ENCODE measurements at regions not wholly inside any gene's neighbourhood (a gene's known extent, or its start where the extent isn't known, plus 50 kb on each side); places are given as distances from the start of the nearest gene placed in this dataset.

GRCh38 chr5:61854531-61854930 lies 451.5 kb upstream of the KIF2A start:
- no peak for DNase-seq (ENCODE audit: low read depth)
- TF ChIP-seq CTCF (IDR thresholded peaks at IDR 0.05; ENCODE audit: insufficient read depth, low read depth, low read length, missing control alignments), result no peak
- no peak overlapping the region for H3K4me3 ChIP-seq (ENCODE audit: low read depth, low read length)

- TF ChIP-seq CTCF (IDR thresholded peaks at IDR 0.05; ENCODE audit: insufficient read depth, low read depth, low read length, missing control alignments), result no peak
- DNase-seq (ENCODE audit: low read depth), result no peak
- H3K4me3 ChIP-seq (ENCODE audit: low read depth, low read length), result no peak overlapping the region
Measured at GRCh38 chr5:61860978-61861377, 445.0 kb upstream of the KIF2A start.

GRCh38 chr5:61866930-61867329 lies 439.1 kb upstream of the KIF2A start:
- DNase-seq (ENCODE audit: low read depth), result peak; percentile 21
- no peak for TF ChIP-seq CTCF (IDR thresholded peaks at IDR 0.05; ENCODE audit: insufficient read depth, low read depth, low read length, missing control alignments)
- no peak overlapping the region for H3K4me3 ChIP-seq (ENCODE audit: low read depth, low read length)

- no peak for DNase-seq (ENCODE audit: low read depth)
Measured at GRCh38 chr5:61869333-61869732, 436.7 kb upstream of the KIF2A start.

GRCh38 chr5:61878471-61878870 lies 427.5 kb upstream of the KIF2A start:
- DNase-seq (ENCODE audit: low read depth), result no peak
- TF ChIP-seq CTCF (IDR thresholded peaks at IDR 0.05; ENCODE audit: insufficient read depth, low read depth, low read length, missing control alignments), result no peak
- H3K4me3 ChIP-seq (ENCODE audit: low read depth, low read length), result no peak overlapping the region

More at GRCh38 chr5:61869333-61869732, 436.7 kb upstream of the KIF2A start:
- no peak overlapping the region for H3K4me3 ChIP-seq (ENCODE audit: low read depth, low read length)
- no peak for TF ChIP-seq CTCF (IDR thresholded peaks at IDR 0.05; ENCODE audit: insufficient read depth, low read depth, low read length, missing control alignments)

- no peak overlapping the region for H3K4me3 ChIP-seq (ENCODE audit: low read depth, low read length)
- no peak for TF ChIP-seq CTCF (IDR thresholded peaks at IDR 0.05; ENCODE audit: insufficient read depth, low read depth, low read length, missing control alignments)
- no peak for DNase-seq (ENCODE audit: low read depth)
Measured at GRCh38 chr5:61881821-61882487, 424.1 kb upstream of the KIF2A start.

GRCh38 chr5:61882901-61883500 lies 423.0 kb upstream of the KIF2A start:
- TF ChIP-seq CTCF (IDR thresholded peaks at IDR 0.05; ENCODE audit: insufficient read depth, low read depth, low read length, missing control alignments), result no peak
- DNase-seq (ENCODE audit: low read depth), result no peak
- no peak overlapping the region for H3K4me3 ChIP-seq (ENCODE audit: low read depth, low read length)
